HepG2 (cell line): ENCODE measurements at regions not wholly inside any gene's neighbourhood (a gene's known extent, or its start where the extent isn't known, plus 50 kb on each side); places are given as distances from the start of the nearest gene placed in this dataset.
"Not testable (repeated sequence)": the region's sequence is repeated elsewhere in the genome, so short reads cannot be mapped to it uniquely, and the experiment has no call there.

ENCODE experiments used
- ATAC-seq: fragments of 200-7000 bp; cut with Tn5 transposase; 3 replicates; pipeline ENCODE4 v1.9.1; 2020; ENCODE audit warnings: mild to moderate bottlenecking, moderate library complexity
- BruUV-seq: library from RNA; stranded (reverse); fragments of 400-500 nt; replicated peaks from 2 replicates; lab custom pipeline; 2021; lab: Mats Ljungman, UMichigan
- CTCF ChIA-PET: fragments of 300-600 bp; formaldehyde crosslinking; extraction: SDS; loops from one replicate; lab custom pipeline; 2021; ENCODE audit warnings: low total read pairs, inconsistent platforms, low intra/inter-chr PET ratio; lab: Yijun Ruan, JAX
- POLR2A ChIA-PET: fragments of 350-600 bp; sonication (Branson Sonifier 250); formaldehyde crosslinking; loops from one replicate; lab custom pipeline; 2020; ENCODE audit warnings: antibody characterized with exemption, inconsistent platforms; lab: Yijun Ruan, JAX
- DNase-seq: peaks from one replicate; pipeline ENCODE4 v3.0.0-alpha.2; 2015; ENCODE audit warnings: low spot score
- FAIRE-seq: peaks from 3 replicates; lab custom pipeline; 2011; peaks lifted over from hg19 to GRCh38; lab: Jason Lieb, UNC
- H2AFZ ChIP-seq: one replicate; pipeline ENCODE4 v1.6.1; 2011; ENCODE audit warnings: low read length, inconsistent platforms
- H3K27ac ChIP-seq: fragments of 300-600 bp; 3 replicates; pipeline ENCODE4 v1.8.0; 2011; ENCODE audit warnings: mixed run types, mild to moderate bottlenecking, mixed read lengths, low read length, inconsistent platforms; ENCODE audit not compliant: insufficient read depth; ENCODE audit errors: extremely low read length
- H3K27me3 ChIP-seq, 2 experiments: fragments of 200-600 bp in 1 of 2; 2 replicates in 1 of 2; 3 replicates in 1 of 2; pipeline versions ENCODE4 v1.6.0 to v1.8.0; 2011; ENCODE audit warnings: low read length in 2 of 2, mild to moderate bottlenecking in 2 of 2, moderate library complexity in 2 of 2, inconsistent platforms in 1 of 2; ENCODE audit not compliant: insufficient read depth in 2 of 2, control insufficient read depth in 1 of 2
- H3K36me3 ChIP-seq, 2 experiments: fragments of 200-600 bp in 1 of 2; replicated peaks in 1 of 2; 2 replicates in 1 of 2; 3 replicates in 1 of 2; pipeline versions ENCODE4 v1.5.1 to v1.8.0; 2011; ENCODE audit warnings: low read length in 2 of 2, inconsistent platforms in 1 of 2; ENCODE audit not compliant: insufficient read depth in 2 of 2, control insufficient read depth in 1 of 2
- H3K4me1 ChIP-seq: 2 replicates; pipeline ENCODE4 v1.5.1; 2012; ENCODE audit warnings: low read length, inconsistent platforms; ENCODE audit not compliant: insufficient read depth
- H3K4me2 ChIP-seq: 2 replicates; pipeline ENCODE4 v1.6.0; 2011; ENCODE audit warnings: low read depth, low read length, inconsistent platforms
- H3K4me3 ChIP-seq, 3 experiments: fragments of 200-600 bp in 1 of 3; sonication (generic), shearing (Covaris generic) in 1 of 3; replicated peaks in 1 of 3; 2 replicates each; pipeline ENCODE4 v1.5.1; 2011 to 2016; ENCODE audit warnings: low read length in 3 of 3, inconsistent platforms in 2 of 3, low read depth in 2 of 3, mild to moderate bottlenecking in 2 of 3, control low read depth in 1 of 3, mixed read lengths in 1 of 3; ENCODE audit not compliant: insufficient read depth in 1 of 3
- H3K79me2 ChIP-seq: one replicate; pipeline ENCODE4 v1.6.1; 2011; ENCODE audit warnings: low read length, inconsistent platforms; ENCODE audit not compliant: insufficient read depth
- H3K9ac ChIP-seq: 2 replicates; pipeline ENCODE4 v1.6.0; 2011; ENCODE audit warnings: mild to moderate bottlenecking, low read depth, low read length, inconsistent platforms; ENCODE audit not compliant: insufficient read depth
- H3K9me3 ChIP-seq: 2 replicates; pipeline ENCODE4 v1.5.1; 2012; ENCODE audit warnings: mild to moderate bottlenecking, low read length
- H4K20me1 ChIP-seq: 2 replicates; pipeline ENCODE4 v1.6.0; 2011; ENCODE audit warnings: inconsistent platforms, mild to moderate bottlenecking, low read length, moderate library complexity; ENCODE audit not compliant: insufficient read depth
- CEBPG ChIP-seq: IDR thresholded peaks from 2 replicates; pipeline ENCODE4 v1.6.1; 2016
- CREB1 ChIP-seq, 2 experiments: fragments of 450-650 bp in 1 of 2; IDR thresholded peaks; 2 replicates each; pipeline ENCODE4 v1.6.1; 2016 to 2017; ENCODE audit warnings: control low read depth in 1 of 2, mild to moderate bottlenecking in 1 of 2, missing compliant biosample characterization in 1 of 2, missing genetic modification characterization in 1 of 2
- CREM ChIP-seq, 2 experiments: sonication (generic) in 1 of 2; formaldehyde crosslinking in 1 of 2; IDR thresholded peaks; 2 replicates each; pipeline versions ENCODE4 v1.4.0 to v1.6.1; 2016 to 2020; ENCODE audit warnings: antibody characterized with exemption in 1 of 2, mild to moderate bottlenecking in 1 of 2, missing genetic modification reagents in 1 of 2
- ELF1 ChIP-seq: sonication (generic); formaldehyde crosslinking; IDR thresholded peaks from 2 replicates; pipeline ENCODE4 v1.4.0; 2020; ENCODE audit warnings: missing genetic modification reagents
- GABPA ChIP-seq, 2 experiments: IDR thresholded peaks; 2 replicates each; pipeline ENCODE4 v1.6.1; 2011 to 2016; ENCODE audit warnings: low read depth in 2 of 2, low read length in 1 of 2, missing biosample characterization in 1 of 2, missing genetic modification characterization in 1 of 2
- KAT8 ChIP-seq: IDR thresholded peaks from 2 replicates; pipeline ENCODE4 v1.6.1; 2016; ENCODE audit warnings: missing genetic modification reagents, missing compliant biosample characterization
- MIXL1 ChIP-seq: IDR thresholded peaks from 2 replicates; pipeline ENCODE4 v1.6.1; 2016
- NR2C2 ChIP-seq: sonication (generic); formaldehyde crosslinking; IDR thresholded peaks from 2 replicates; pipeline ENCODE4 v1.4.0; 2020; ENCODE audit warnings: missing genetic modification reagents, mild to moderate bottlenecking, moderate library complexity, borderline replicate concordance
- PHF20 ChIP-seq: sonication (generic); formaldehyde crosslinking; IDR thresholded peaks from 2 replicates; pipeline ENCODE4 v1.5.0; 2020; ENCODE audit warnings: mild to moderate bottlenecking, missing genetic modification reagents
- WGBS: methylation state at CpG from one replicate; pipeline ENCODE4 v1.1.6; 2017; ENCODE audit warnings: low lambda C conversion rate; 5-methylcytosine and 5-hydroxymethylcytosine counted together
- in situ Hi-C: cut with HindIII; loops from 2 replicates; pipeline ENCODE4 v1.10.0; 2017; ENCODE audit warnings: low pct_unique_long_range_greater_than_20kb; ENCODE audit not compliant: extremely low pct_ligation_motif_present
- intact Hi-C: fragments of 100-400 bp; cut with micrococcal nuclease; formaldehyde crosslinking; loops from one replicate; pipeline ENCODE4 v1.10.0; 2022; ENCODE audit not compliant: unreplicated experiment
- TF ChIP-seq, protein P1 (sequence below): sonication (generic); formaldehyde crosslinking; IDR thresholded peaks from 2 replicates; pipeline ENCODE4 v1.8.1; 2023; ENCODE audit warnings: mild to moderate bottlenecking, missing genetic modification reagents

GRCh38 chrX:2630935-2631742 lies 60.0 kb upstream of the CD99 start:
- in situ Hi-C loops; TF ChIP-seq CREB1 (IDR thresholded peaks at IDR 0.05); CREM (CRISPR knock-in tag; IDR thresholded peaks at IDR 0.05): not testable (repeated sequence)
- TF ChIP-seq CREB1 (CRISPR knock-in tag; IDR thresholded peaks at IDR 0.05), result peak; percentile 44; the same call in 1 of the 2 replicates
- TF ChIP-seq NR2C2 (CRISPR knock-in tag), result peak; percentile 95
- TF ChIP-seq PHF20, result peak; percentile 72
- peak; percentile 31; the same call in 1 of the 2 replicates for TF ChIP-seq CEBPG (CRISPR knock-in tag)
- TF ChIP-seq GABPA (IDR thresholded peaks at IDR 0.05; ENCODE audit: low read depth, low read length), result peak; percentile 42
- TF ChIP-seq GABPA (CRISPR knock-in tag; IDR thresholded peaks at IDR 0.05; ENCODE audit: low read depth), result peak; percentile 80
- TF ChIP-seq, protein P1, sequence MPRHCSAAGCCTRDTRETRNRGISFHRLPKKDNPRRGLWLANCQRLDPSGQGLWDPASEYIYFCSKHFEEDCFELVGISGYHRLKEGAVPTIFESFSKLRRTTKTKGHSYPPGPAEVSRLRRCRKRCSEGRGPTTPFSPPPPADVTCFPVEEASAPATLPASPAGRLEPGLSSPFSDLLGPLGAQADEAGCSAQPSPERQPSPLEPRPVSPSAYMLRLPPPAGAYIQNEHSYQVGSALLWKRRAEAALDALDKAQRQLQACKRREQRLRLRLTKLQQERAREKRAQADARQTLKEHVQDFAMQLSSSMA (CRISPR knock-in tag), result peak; percentile 99
- TF ChIP-seq ELF1, result peak; percentile 52; the same call in 1 of the 2 replicates
- TF ChIP-seq MIXL1, result peak; percentile 52; the same call in 1 of the 2 replicates
- peak; percentile 76 for TF ChIP-seq CREM (IDR thresholded peaks at IDR 0.05)
- TF ChIP-seq KAT8, result peak; percentile 33; the same call in 1 of the 2 replicates

More at GRCh38 chrX:2630935-2631742, 60.0 kb upstream of the CD99 start:
- peaks cover 19% of the 10 kb centered on the region; the same call in 1 of the 2 replicates for H3K9me3 ChIP-seq
- H3K4me2 ChIP-seq, ATAC-seq, H2AFZ ChIP-seq, H4K20me1 ChIP-seq, H3K9ac ChIP-seq, H3K27me3 ChIP-seq, POLR2A ChIA-PET, FAIRE-seq, H3K79me2 ChIP-seq, intact Hi-C loops, CTCF ChIA-PET, H3K4me3 ChIP-seq, BruUV-seq, H3K4me1 ChIP-seq: not testable (repeated sequence)
- H3K36me3 ChIP-seq, result peaks cover 6 to 19% of the 10 kb centered on the region in 2 experiments
- whole genome bisulfite sequencing, result 95% methylated on average over 6 of the region's 6 CpGs
- DNase-seq, result peak; percentile 59
- H3K27ac ChIP-seq, result peak overlapping the region; percentile 68
